T-cell (primary cell): ENCODE measurements at regions not wholly inside any gene's neighbourhood (a gene's known extent, or its start where the extent isn't known, plus 50 kb on each side); places are given as distances from the start of the nearest gene placed in this dataset.

Source experiments
- ATAC-seq, 4 experiments: fragments of 200-7000 bp in 3 of 4; fragments of 150-1000 bp in 1 of 4; cut with Tn5 transposase; replicated peaks in 1 of 4; 1 replicate in 3 of 4; 2 replicates in 1 of 4; pipeline ENCODE4 v1.10.0; 2021; ENCODE audit warnings: moderate library complexity in 3 of 4, mild to moderate bottlenecking in 2 of 4, moderate number of reproducible peaks in 1 of 4
- CTCF ChIA-PET, 2 donors: fragments of 300-600 bp; sonication (Branson Sonifier 250); formaldehyde crosslinking; loops; one replicate each; lab custom pipeline; 2022; ENCODE audit warnings: antibody characterized with exemption in 2 of 2; lab: Charles Lee
- POLR2A ChIA-PET, 2 donors: fragments of 300-600 bp; sonication (Branson Sonifier 250); formaldehyde crosslinking; loops; one replicate each; lab custom pipeline; 2022; ENCODE audit warnings: antibody characterized with exemption in 2 of 2; lab: Charles Lee
- DNase-seq, 35 experiments: peaks; one replicate each; pipeline versions ENCODE4 v3.0.0 to v3.0.0-alpha.2; 2013 to 2023
- H3K27ac ChIP-seq: one replicate; pipeline ENCODE4 v1.5.1; 2013; ENCODE audit warnings: low read length
- H3K27me3 ChIP-seq, 2 experiments: replicated peaks in 1 of 2; 1 replicate in 1 of 2; 2 replicates in 1 of 2; pipeline versions ENCODE4 v1.6.1 to v1.7.0; 2013; ENCODE audit warnings: low read length in 1 of 2, mixed read lengths in 1 of 2; ENCODE audit not compliant: control insufficient read depth in 2 of 2, insufficient read depth in 2 of 2; ENCODE audit errors: extremely low read depth in 1 of 2
- H3K36me3 ChIP-seq, 2 donors: 1 replicate in 1 of 2; 2 replicates in 1 of 2; pipeline versions ENCODE4 v1.6.1 to v1.7.0; 2013; ENCODE audit warnings: low read length in 1 of 2; ENCODE audit not compliant: control insufficient read depth in 2 of 2, insufficient read depth in 1 of 2; ENCODE audit errors: extremely low read depth in 1 of 2
- H3K4me1 ChIP-seq, 2 experiments: 1 replicate in 1 of 2; 2 replicates in 1 of 2; pipeline versions ENCODE4 v1.6.1 to v1.7.0; 2013; ENCODE audit warnings: low read length in 2 of 2, mixed read lengths in 1 of 2; ENCODE audit not compliant: insufficient read depth in 2 of 2, control insufficient read depth in 1 of 2; ENCODE audit errors: extremely low read depth in 1 of 2
- H3K4me3 ChIP-seq, 2 donors: 1 replicate in 1 of 2; 2 replicates in 1 of 2; pipeline versions ENCODE4 v1.5.1 to v1.7.0; 2013; ENCODE audit warnings: mild to moderate bottlenecking in 2 of 2, low read length in 1 of 2, moderate library complexity in 1 of 2; ENCODE audit not compliant: control insufficient read depth in 1 of 2; ENCODE audit errors: extremely low read depth in 1 of 2
- H3K9me3 ChIP-seq: 2 replicates; pipeline ENCODE4 v1.7.0; 2013
- H3K27ac Mint-ChIP-seq, 2 donors: one replicate each; pipeline ENCODE4 v1.8.0; 2020 to 2021; ENCODE audit warnings: mild to moderate bottlenecking in 2 of 2, mixed read lengths in 2 of 2
- H3K27me3 Mint-ChIP-seq, 2 donors: one replicate each; pipeline ENCODE4 v1.8.0; 2021 to 2022; ENCODE audit warnings: mixed read lengths in 2 of 2
- H3K36me3 Mint-ChIP-seq: one replicate; pipeline ENCODE4 v1.8.0; 2021; ENCODE audit warnings: mixed read lengths
- H3K4me1 Mint-ChIP-seq, 3 donors: one replicate each; pipeline ENCODE4 v1.8.0; 2020 to 2022; ENCODE audit warnings: mixed read lengths in 3 of 3, mild to moderate bottlenecking in 1 of 3
- H3K4me3 Mint-ChIP-seq, 3 donors: one replicate each; pipeline ENCODE4 v1.8.0; 2020 to 2022; ENCODE audit warnings: mild to moderate bottlenecking in 3 of 3, mixed read lengths in 3 of 3, moderate library complexity in 3 of 3
- H3K9me3 Mint-ChIP-seq, 3 donors: one replicate each; pipeline ENCODE4 v1.8.0; 2020 to 2022; ENCODE audit warnings: mixed read lengths in 3 of 3
- WGBS: methylation state at CpG from one replicate; pipeline ENCODE4 v1.1.5; 2013; ENCODE audit warnings: missing lambda C conversion rate; ENCODE audit not compliant: insufficient coverage; 5-methylcytosine and 5-hydroxymethylcytosine counted together

GRCh38 chr16:17759451-17760390, 289.0 kb upstream of the XYLT1 start:
- Mint-ChIP-seq H3K4me3 (no peak overlapping the region), H3K27me3 (peaks cover 8% of the 10 kb centered on the region in 2 donors), H3K4me1 (no peaks in the 10 kb centered on the region), H3K27ac (no peak overlapping the region), H3K9me3 (peaks cover 2 to 5% (median 4%) of the 10 kb centered on the region in 3 donors), H3K36me3 (no peaks in the 10 kb centered on the region)
- Histone ChIP-seq H3K27ac (no peak overlapping the region), H3K4me3 (no peak overlapping the region), H3K9me3 (no peaks in the 10 kb centered on the region), H3K4me1 (no peaks in the 10 kb centered on the region), H3K27me3 (peaks cover 0 to 7% of the 10 kb centered on the region in 2 experiments), H3K36me3 (no peaks in the 10 kb centered on the region)
- ChIA-PET CTCF (no interaction called here), POLR2A (no interaction called here)
- WGBS: 67% methylated on average over 4 of the region's 9 CpGs
- DNase-seq (no peak), ATAC-seq (no peak)

GRCh38 chr16:17757808-17758207, 287.0 kb upstream of the XYLT1 start:
- H3K27ac ChIP-seq: no peak overlapping the region
- no peaks in the 10 kb centered on the region for H3K36me3 Mint-ChIP-seq
- H3K4me3 ChIP-seq: no peak overlapping the region
- peaks cover 4 to 5% (median 4%) of the 10 kb centered on the region in 3 donors for H3K9me3 Mint-ChIP-seq
- DNase-seq: no peak
- H3K27me3 ChIP-seq: peaks cover 0 to 7% of the 10 kb centered on the region in 2 experiments
- no peak for ATAC-seq
- peaks cover 3 to 9% of the 10 kb centered on the region in 2 donors for H3K27me3 Mint-ChIP-seq
- H3K36me3 ChIP-seq: no peaks in the 10 kb centered on the region
- H3K4me1 ChIP-seq: no peaks in the 10 kb centered on the region
- no peak overlapping the region for H3K4me3 Mint-ChIP-seq
- WGBS: 100% methylated on average over 1 of the region's 4 CpGs
- H3K27ac Mint-ChIP-seq: no peak overlapping the region
- POLR2A ChIA-PET: no interaction called here
- no peaks in the 10 kb centered on the region for H3K9me3 ChIP-seq
- H3K4me1 Mint-ChIP-seq: no peaks in the 10 kb centered on the region
- CTCF ChIA-PET: no interaction called here

- Histone ChIP-seq H3K9me3 (no peaks in the 10 kb centered on the region), H3K27me3 (peaks cover 0 to 7% of the 10 kb centered on the region in 2 experiments), H3K36me3 (no peaks in the 10 kb centered on the region), H3K27ac (no peak overlapping the region), H3K4me3 (no peak overlapping the region), H3K4me1 (no peaks in the 10 kb centered on the region)
- H3K27me3 Mint-ChIP-seq: peaks cover 0 to 6% of the 10 kb centered on the region in 2 donors
- DNase-seq: no peak
- peaks cover 4 to 5% (median 4%) of the 10 kb centered on the region in 3 donors for H3K9me3 Mint-ChIP-seq
- H3K27ac Mint-ChIP-seq: no peak overlapping the region
- ChIA-PET POLR2A (no interaction called here), CTCF (no interaction called here)
- no CpG with 5 or more reads among the region's 1 CpG for WGBS
- no peak overlapping the region for H3K4me3 Mint-ChIP-seq
- H3K4me1 Mint-ChIP-seq: no peaks in the 10 kb centered on the region
- no peaks in the 10 kb centered on the region for H3K36me3 Mint-ChIP-seq
- no peak for ATAC-seq
These were observed 284.4 kb upstream of the XYLT1 start for GRCh38 chr16:17755158-17755557.

- H3K36me3 Mint-ChIP-seq: no peaks in the 10 kb centered on the region
- no peak for ATAC-seq
- Histone ChIP-seq H3K4me3 (no peak overlapping the region), H3K9me3 (no peaks in the 10 kb centered on the region), H3K27ac (no peak overlapping the region), H3K27me3 (peaks cover 0 to 5% of the 10 kb centered on the region in 2 experiments), H3K4me1 (no peaks in the 10 kb centered on the region), H3K36me3 (no peaks in the 10 kb centered on the region)
- no peak overlapping the region for H3K4me3 Mint-ChIP-seq
- H3K4me1 Mint-ChIP-seq: no peaks in the 10 kb centered on the region
- peaks cover 5 to 6% of the 10 kb centered on the region in 2 donors for H3K27me3 Mint-ChIP-seq
- CTCF ChIA-PET: no interaction called here
- 100% methylated on average over 2 of the region's 6 CpGs for WGBS
- POLR2A ChIA-PET: no interaction called here
- peaks cover 9 to 11% (median 10%) of the 10 kb centered on the region in 3 donors for H3K9me3 Mint-ChIP-seq
- no peak overlapping the region for H3K27ac Mint-ChIP-seq
- no peak for DNase-seq
These were observed 282.7 kb upstream of the XYLT1 start for GRCh38 chr16:17753434-17753833.

- WGBS: no CpG with 5 or more reads among the region's 1 CpG
- no peak overlapping the region for H3K4me3 ChIP-seq
- H3K27me3 ChIP-seq: peaks cover 0 to 12% of the 10 kb centered on the region in 2 experiments
- Mint-ChIP-seq H3K4me3 (no peak overlapping the region), H3K9me3 (peaks cover 5 to 8% (median 6%) of the 10 kb centered on the region in 3 donors), H3K27me3 (peaks cover 4 to 17% of the 10 kb centered on the region in 2 donors), H3K36me3 (no peaks in the 10 kb centered on the region), H3K27ac (no peak overlapping the region), H3K4me1 (no peaks in the 10 kb centered on the region)
- no peaks in the 10 kb centered on the region for H3K4me1 ChIP-seq
- POLR2A ChIA-PET: no interaction called here
- H3K9me3 ChIP-seq: no peaks in the 10 kb centered on the region
- no peak for ATAC-seq
- DNase-seq: no peak
- no peaks in the 10 kb centered on the region for H3K36me3 ChIP-seq
- CTCF ChIA-PET: no interaction called here
- no peak overlapping the region for H3K27ac ChIP-seq
These were observed 278.9 kb upstream of the XYLT1 start for GRCh38 chr16:17749706-17750105.

- H3K36me3 ChIP-seq: no peaks in the 10 kb centered on the region
- H3K4me3 ChIP-seq: no peak overlapping the region
- Mint-ChIP-seq H3K9me3 (peaks cover 5 to 6% (median 6%) of the 10 kb centered on the region in 3 donors), H3K4me1 (no peaks in the 10 kb centered on the region), H3K4me3 (no peak overlapping the region), H3K27ac (no peak overlapping the region), H3K27me3 (peaks cover 2 to 17% of the 10 kb centered on the region in 2 donors), H3K36me3 (no peaks in the 10 kb centered on the region)
- no peak overlapping the region for H3K27ac ChIP-seq
- ATAC-seq (no peak), DNase-seq (no peak)
- H3K27me3 ChIP-seq: peaks cover 0 to 17% of the 10 kb centered on the region in 2 experiments
- CTCF ChIA-PET: interaction anchor here in 1 of 2 donors (0.6 kb wide), 1 partner anchor 377 kb away, joined by 3 read pairs; no protein-coding TSS in a partner anchor
- H3K4me1 ChIP-seq: no peaks in the 10 kb centered on the region
- WGBS: no CpG with 5 or more reads among the region's 11 CpGs
- POLR2A ChIA-PET: no interaction called here
- H3K9me3 ChIP-seq: no peaks in the 10 kb centered on the region
These were observed 277.4 kb upstream of the XYLT1 start for GRCh38 chr16:17748044-17748719.
